Right lung (tissue), 2 donors: ENCODE measurements at regions not wholly inside any gene's neighbourhood (a gene's known extent, or its start where the extent isn't known, plus 50 kb on each side); places are given as distances from the start of the nearest gene placed in this dataset.
A peak's percentile ranks its signal among the peaks of the same experiment; 100 is the strongest.

ENCODE experiments used
- DNase-seq, 2 donors: peaks; one replicate each; pipeline ENCODE4 v3.0.0-alpha.2; 2013

DNA sequence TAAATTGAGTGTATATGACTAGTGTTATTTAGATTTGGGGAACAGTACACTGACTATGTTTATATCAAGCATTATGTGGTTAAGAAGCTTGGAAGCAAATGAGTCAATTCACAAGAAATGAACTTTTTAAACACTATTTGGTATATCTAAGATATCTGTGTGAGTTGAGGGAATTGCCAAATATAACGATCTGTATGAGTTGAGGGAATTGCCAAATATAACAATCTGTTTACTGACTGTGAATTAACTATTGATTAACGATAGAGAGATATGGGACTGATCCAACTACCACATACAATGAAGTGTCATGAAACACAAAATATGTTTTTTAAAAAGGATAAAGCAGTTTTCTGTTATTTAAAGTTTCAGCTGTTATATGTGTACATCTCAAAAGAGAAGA is 301.4 kb downstream of the TENT4A start:
- DNase-seq: peak; percentile 56 to 76

DNA sequence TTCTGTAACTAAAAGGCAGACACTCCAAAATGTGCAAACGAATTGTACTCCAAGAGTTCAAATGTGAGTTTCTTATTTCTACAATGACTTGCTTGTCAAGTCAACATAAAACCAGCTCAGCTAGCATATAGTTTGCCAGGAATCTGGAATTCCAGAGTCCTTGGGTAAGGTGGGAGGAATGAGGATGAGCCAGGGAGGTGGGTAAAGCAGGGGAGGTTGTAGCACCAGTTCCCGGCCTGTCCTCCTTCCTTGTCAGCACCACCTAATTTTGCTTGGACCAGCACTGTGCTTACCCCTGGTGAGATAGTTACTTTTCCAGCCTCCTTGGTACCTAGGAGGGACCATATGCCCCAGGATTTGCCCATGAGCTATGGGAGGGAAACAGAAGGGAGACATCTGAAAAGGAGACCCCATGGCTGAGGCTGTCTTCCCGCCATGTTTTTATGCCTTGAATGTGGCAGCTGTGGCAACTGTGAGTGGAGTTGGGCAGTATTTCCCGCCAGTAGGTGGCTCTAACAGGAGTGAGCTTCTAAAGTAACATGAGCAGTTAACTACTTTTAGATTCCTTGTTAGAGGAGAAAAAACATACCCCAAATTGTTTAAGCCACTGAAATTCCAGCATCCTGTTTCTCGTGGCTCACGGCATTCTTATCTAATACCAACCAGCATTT is 302.5 kb downstream of the TENT4A start:
- DNase-seq: no peak

DNA sequence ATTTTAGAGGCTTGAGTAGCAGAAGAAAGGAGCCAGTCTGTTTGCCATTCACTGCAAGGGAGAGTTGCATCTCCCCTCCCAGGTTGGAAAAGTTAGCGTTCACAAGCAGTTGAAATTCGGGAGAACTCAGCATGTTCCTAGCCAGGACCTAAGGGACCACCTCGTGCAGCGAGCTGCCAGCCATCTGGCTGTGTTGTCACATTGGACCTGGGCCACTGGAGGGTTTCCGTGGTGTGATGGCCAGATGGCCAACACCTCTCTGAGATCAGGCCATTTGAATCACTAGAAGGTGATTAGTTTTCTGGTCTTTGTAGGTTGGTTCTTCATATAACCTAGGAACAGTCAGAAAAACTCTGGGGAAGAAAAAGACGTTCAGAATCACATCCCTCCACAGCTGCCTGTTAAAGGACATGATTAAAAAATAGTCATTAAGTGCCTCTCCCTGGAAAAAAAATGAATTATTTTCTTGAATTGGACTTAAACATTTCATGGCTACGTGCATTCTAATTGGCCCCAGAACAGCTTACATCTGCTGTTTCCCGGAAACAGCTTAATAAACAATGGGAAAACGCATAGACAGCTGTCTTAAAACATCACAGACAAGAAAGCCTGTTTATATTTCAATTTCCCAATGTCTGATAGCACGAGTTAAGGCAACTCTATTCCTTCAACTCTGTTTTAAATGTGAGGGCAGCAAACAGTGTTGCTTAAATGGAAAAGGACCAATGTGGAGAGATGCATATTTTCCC is 303.9 kb downstream of the TENT4A start:
- DNase-seq: peak; percentile 49 to 66

DNA sequence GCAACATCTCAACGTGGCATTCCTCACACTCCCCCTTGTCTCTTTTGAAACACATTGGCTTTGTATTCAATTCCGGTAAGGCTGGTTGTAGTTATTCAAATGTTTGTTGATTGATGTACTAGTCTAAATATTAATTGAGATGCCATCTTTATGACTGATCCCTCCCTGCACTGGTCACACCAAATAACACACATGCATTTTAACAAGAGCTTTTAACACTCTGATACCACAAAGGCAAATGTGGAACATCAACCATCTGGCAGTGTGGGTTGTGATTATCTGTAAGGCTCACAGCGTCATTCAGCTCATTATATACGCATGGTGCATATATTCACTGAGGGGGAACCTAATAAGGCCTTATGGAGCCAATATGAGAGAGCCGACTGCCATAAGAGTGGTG is 305.0 kb downstream of the TENT4A start:
- no peak for DNase-seq

DNA sequence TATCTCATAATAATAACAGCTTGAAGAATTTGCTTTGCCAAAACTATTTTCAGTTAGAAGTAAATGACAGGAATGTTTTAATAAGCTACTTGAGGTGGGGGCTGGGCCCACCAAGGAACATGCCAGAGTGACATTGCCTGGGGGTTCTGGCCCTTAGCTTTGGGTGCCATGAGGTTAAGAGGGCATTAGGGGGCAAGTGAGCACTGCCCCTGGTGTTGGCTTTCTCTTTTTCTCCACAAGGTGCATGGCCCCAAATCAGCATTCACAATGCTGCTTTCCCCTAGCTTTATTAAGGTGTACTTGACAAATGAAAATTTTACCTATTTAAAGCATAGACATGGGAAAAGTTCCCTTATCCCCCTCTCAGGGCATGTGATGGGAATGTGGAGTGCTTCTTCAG is 305.4 kb downstream of the TENT4A start:
- no peak for DNase-seq

DNA sequence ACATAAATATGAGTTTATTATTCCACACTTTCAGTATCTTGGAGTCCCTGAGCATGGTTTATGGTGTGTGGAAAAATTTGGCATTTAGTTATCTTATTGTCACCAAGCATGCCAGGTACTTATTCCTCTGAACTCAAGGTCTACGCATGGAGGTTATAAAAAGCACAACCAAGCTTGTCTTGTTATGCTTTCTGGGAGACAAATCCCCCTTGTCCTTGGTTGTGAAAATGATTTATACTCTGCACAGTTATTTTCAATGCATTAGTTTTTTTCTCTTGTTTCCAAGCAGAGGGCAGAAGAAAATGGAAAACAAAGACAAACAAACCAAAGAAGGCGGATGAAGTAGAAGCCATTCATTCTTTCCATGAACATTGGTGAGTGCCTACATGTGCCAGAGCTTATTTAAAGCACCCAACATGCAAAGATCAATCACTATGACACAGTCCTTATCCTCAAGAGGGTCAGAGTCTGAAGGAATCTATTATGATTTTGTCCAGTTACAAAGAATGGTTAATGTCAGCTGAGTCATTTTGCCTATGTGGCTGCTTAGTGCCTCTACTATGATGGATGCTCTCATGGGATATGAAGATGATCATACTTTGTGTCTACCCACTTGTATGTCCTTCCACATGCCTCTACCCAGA is 323.1 kb downstream of the TENT4A start:
- no peak for DNase-seq

DNA sequence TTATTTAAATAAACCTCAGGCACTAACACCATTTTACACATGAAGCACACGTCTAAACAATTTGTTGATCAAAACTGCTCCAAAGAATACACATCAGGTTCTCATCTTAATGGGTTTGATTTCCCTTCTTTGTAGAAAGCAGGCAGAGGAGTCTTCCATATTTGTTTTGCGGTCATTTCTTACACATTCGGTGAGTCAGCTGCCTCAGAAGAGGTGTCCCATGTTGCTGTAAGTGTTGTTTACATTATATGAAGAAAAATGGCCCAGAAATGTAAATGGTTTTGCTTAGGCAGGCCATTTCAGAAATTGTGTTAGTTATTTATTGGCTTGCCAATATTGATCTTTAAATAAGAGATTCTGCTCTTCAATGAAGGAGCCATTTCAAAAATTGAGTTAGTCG is 325.8 kb downstream of the TENT4A start:
- no peak for DNase-seq

DNA sequence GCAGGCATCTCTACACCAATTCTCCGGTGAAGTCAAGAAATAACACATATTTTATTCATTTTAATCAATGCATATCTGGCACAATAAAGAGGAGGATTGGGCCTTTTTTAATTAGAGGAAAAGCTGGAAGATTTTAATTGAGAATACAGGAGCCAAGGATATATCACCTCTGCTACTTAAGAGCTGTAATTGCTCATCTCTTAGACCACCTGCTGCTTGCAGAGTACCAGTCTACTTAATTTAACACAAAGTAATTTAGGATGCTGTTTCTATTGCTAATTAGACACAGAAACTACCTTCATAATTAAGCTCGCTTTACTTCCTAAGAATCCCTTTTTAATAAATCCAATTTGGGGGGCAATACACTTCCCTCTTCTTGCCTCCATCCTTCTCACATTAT is 326.9 kb downstream of the TENT4A start:
- no peak for DNase-seq

DNA sequence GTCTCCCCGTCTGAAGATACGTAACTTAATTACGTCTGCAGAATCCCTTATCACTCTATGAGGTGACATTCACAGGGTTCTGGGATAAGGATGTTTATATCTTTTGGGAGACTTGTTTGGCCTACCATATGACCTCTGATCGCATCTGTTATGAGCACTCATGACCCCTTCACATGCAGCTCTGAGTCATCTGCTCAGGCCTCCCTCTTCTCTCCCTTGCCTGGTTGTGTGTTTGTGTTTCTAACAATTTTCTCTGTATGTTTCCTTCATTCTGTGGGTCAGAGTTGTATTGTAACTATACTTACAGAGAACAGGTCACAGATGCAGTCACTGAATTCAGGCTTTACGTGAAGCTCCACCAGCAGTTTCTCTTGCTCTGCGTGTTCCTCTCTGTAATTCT is 330.6 kb downstream of the TENT4A start:
- DNase-seq: no peak

DNA sequence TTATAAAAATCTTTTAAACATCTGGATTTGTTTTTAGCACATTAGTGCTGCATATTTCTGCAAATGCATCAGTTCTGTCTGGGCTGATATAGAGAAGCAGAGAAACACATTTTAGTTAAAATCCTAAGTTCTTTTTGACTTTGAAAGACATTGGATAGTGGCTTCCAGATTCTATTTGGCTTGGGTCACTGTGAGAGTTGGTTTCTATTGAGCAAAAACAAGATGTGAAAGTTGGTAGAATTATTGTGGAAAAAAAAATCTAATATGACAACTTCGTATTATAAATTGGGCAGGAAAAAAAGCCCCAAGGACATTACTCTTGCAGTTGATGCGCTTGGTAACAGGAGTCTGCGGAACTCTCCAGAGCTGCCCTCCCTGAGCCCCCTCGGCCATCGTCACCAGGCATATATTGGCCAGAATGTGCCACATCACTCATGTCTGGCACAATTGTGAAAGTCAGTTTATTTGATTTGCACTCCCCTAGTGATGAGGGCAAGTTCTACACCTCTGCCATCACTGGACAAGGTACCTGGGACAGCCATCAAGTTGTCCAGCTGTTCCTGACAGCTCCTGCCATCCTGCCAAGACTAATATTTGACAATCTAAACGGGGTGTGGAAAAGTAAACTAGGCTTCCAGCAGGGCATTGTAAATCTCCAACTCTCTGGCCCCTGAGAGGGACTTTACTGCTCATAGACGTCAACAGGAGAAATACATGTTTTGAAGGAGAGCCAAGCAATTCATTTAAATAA is 334.5 kb downstream of the TENT4A start:
- no peak for DNase-seq

DNA sequence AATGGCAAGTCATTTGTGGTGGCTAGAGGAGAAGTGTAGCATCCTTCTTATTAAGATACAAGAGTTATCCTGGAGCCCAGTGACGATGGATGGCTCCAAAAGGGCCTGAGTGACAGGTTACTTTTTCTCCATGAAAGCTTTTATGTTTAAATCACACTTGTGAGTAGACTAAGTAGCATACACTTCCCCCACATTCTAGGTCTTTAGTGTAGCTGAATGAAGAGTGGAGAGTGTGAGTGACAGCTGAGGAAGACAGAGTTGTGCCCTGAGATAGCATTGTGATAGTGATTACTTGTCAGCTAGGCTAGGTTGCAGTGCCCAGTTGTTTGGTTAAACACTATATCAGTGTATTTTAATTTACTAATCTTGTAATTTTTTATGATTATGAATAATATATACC is 337.8 kb downstream of the TENT4A start:
- no peak for DNase-seq

DNA sequence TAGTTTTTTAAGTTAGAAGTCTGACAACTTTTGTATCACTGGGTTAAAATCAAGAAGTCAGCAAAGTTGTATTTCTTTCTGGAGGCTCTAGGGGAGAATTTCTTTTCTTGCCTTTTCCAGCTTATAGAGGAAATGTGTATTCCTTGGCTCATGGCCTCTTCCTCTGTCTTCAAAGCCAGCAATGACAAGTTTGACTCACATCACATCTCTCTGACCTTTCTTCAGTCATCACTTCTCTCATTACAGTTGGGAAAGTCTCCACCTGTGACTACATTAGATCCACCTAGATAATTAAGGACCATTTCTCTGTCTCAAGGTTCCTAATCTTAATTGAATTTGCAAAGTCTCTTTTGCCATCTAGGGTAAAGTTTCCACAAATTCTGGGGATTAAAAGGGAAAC is 339.9 kb downstream of the TENT4A start:
- no peak for DNase-seq

DNA sequence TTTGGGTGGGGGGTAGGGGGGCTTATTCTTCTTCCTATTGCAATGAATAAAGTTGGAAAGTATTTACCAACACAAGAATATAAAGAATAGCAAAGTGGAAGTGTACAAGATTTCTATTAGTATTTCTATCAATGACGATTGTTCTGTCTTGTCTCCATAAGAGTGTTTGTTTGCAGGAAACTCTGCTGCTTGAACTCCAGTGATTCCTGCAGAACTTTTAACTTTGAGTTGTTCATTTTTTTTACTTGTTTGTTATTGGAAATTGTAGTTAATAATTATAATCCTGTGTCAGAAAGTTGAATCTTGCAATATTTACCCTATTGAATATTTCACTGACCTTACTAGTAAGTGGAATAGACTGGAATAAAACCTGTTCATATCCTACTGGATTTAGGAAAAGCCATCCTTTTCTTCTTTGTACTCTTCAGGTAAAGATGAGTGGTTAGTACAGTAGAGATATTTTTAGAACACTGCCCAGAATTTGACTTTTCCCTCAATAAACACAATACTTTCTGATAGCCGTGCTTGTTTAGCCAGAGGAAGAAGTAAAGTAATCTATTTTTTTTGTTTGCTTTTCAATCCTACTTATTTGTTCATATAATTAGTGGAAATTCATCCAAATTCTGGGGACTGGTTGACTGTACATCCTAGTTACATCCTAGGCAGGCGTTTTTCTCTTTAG is 340.4 kb downstream of the TENT4A start:
- no peak for DNase-seq

DNA sequence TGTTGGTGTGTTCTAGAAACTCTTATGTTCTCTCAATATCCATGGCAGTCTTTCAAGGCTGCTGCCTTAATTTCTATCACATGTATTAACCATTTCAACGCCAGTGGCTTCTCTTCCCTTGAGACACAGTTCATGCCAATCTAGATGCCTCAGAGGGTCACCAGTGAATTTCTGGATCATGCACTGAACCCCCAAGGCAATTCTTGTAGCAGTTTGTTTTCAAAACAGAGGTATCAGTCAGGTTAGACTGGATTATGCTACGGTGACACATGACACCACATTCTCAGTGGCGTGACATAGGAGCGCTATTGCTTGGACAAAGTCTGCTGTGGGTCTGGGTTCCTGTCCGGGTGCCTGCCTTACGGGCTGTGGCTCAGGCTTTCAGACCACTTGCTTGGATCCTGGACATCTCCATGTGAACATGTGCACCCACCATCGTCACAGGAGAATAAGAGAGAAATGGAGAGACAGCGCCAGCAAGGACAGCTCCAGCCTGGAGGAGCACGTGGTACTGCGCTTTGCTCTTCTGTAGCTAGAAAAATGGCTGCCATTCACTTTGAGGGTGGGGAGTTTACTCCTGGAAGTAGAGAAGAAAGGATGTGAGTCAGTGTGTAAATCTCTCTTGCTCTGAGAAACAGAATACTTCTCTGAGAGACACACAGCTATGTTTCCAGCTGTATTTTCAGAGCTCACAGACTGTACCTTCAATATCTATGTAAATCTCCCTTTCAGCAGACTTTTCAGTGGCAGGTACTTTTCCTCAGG is 329.3 kb upstream of the ADCY2 start:
- no peak for DNase-seq

DNA sequence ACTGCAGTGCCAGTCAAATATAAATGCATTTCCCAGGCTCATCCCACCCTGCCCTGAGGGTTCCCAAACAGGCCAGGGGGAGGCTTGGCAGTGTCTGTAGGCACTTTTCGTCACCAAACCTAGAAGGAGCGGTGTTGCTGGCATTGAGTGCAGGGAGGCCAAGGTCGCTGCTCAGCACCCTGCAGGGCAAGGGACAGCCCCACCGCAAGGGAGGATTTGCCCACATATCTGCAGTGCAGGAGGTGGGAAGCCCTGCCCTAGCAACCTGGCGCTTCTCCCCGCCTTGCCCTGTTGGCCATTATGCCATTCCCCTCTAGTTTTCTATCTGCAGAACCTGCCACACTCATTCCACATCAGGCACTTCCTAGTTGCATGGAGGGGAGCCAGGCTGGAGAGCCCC is 327.8 kb upstream of the ADCY2 start:
- DNase-seq: no peak

DNA sequence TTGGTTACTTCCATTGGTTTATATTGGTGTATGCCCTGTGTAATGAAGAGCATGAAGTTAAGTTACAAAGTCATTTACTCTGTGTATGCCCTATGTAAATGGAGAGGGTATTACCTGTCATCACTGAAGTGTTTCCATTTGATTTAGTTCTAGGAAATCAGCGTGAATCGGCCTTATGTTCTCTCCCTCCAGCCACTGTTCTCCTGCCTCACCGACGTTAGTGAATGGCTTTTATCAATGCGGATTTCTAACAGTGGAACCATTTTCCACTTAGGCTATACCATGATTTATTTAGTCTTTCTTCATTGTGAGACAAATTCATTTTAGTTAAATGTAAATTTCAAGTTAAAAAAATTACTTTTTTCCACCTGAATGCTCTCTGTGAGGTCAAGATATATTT is 327.0 kb upstream of the ADCY2 start:
- no peak for DNase-seq

DNA sequence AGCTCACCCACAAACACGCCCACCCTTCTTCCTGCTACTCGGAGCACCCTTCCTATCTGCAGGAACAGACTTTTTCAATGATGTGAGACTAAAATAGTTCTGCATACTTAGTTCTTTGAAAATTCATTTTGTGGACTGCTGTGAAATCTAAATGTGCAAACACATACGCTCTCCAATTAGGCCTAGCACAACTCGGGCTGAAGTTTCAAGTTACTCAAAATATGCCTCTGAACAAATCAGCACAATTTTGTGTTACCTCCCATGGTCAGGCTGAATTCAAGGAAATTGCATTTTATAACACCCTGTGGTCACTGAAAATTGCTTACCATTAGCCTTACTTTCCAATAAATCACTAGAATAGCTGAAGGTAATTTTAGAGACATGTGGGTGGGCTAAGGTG is 323.8 kb upstream of the ADCY2 start:
- no peak for DNase-seq

DNA sequence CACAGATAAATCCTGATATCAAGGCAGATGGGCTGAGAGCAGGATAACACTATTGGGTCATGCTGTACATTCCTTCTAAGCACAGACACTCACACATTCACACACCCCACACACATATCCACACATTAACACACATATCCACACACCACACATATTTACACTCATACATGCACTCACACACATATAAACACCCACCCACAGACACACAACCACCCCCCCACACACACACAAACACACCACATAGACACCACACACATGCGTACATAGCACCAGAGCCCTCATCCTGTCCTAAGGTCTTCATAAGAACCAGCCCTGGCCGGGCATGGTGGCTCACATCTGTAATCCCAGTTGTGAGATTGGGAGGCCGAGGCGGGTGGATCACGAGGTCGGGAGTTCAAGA is 322.3 kb upstream of the ADCY2 start:
- no peak for DNase-seq

DNA sequence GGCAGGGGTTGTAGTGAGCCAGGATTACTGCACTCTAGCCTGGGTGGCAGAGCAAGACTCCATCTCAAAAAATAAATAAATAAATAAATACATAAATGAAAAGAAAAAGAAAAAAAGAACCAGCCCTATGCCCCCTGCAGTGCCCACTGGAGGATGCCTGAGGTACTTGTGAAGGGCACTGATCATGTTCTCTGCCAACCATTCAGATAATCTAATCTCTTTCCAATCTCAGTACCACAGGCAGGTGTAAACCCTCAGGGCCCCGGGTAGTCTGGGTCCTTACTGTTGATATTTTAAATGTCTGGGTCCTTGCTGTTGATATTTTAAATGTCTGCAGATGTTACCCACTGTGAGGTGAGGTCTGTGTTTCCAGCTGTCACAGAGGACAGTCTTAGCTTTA is 321.8 kb upstream of the ADCY2 start:
- no peak for DNase-seq

DNA sequence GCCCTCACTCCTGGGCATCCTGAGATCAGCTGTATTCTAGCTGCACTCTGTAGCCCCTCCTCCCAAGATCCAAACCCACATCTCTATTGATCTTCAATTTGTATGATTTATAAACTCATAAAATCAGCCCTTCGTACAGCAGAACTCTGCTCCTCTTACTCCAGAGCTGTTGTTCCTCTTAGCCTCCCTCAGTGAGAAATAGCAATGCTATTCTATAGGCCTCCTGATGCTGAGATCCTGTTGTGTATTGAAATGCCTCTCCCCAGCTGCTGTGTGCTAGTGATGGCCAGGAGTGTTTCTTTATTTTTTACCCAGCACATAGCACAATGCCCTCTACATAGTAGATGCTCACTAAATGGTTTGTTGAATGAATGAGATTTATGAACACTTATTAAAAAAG is 320.5 kb upstream of the ADCY2 start:
- DNase-seq: no peak

DNA sequence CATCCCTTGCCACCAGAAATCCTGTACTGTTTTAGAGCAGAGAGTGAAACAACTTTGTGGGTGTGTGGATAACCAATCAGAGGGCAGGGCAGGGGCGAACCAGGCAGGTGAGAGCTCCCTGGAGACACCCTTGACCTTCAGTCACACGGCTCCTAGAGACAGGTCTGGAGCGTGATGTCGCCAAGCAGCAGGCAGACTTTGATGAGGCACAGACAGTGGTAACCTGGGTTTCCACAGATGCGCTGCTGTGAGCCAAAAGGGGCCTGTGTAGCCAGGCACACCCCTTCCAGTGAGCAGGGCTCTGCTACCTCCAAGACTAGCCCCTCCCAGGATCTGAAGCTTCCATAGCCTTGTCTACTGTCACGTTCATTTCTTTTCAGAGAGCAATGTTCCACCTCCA is 317.8 kb upstream of the ADCY2 start:
- DNase-seq: no peak
